Activated CD8-positive, alpha-beta memory T cell treated with anti-CD3 and anti-CD28 coated beads for 24 hours (primary cell): ENCODE measurements at regions not wholly inside any gene's neighbourhood (a gene's known extent, or its start where the extent isn't known, plus 50 kb on each side); places are given as distances from the start of the nearest gene placed in this dataset.

Source experiments
- DNase-seq: peaks from one replicate; pipeline ENCODE4 v3.0.0-alpha.2; 2020

GRCh38 chr3:19093084-19093483 lies 55.2 kb upstream of the KCNH8 start:
- no peak for DNase-seq

GRCh38 chr3:19077388-19077787 lies 70.9 kb upstream of the KCNH8 start:
- no peak for DNase-seq

- no peak for DNase-seq
These were observed 73.3 kb upstream of the KCNH8 start for GRCh38 chr3:19075037-19075436.

- DNase-seq: no peak
These were observed 73.9 kb upstream of the KCNH8 start for GRCh38 chr3:19074257-19074900.

- no peak for DNase-seq
These were observed 74.8 kb upstream of the KCNH8 start for GRCh38 chr3:19073341-19074105.

GRCh38 chr3:19070325-19070724 lies 78.0 kb upstream of the KCNH8 start:
- no peak for DNase-seq

GRCh38 chr3:19065027-19065426 lies 83.3 kb upstream of the KCNH8 start:
- DNase-seq: no peak

- no peak for DNase-seq
These were observed 84.4 kb upstream of the KCNH8 start for GRCh38 chr3:19063936-19064335.

- no peak for DNase-seq
These were observed 87.9 kb upstream of the KCNH8 start for GRCh38 chr3:19060404-19060803.

GRCh38 chr3:19052874-19053273 lies 95.4 kb upstream of the KCNH8 start:
- no peak for DNase-seq

- DNase-seq: no peak
These were observed 101.9 kb upstream of the KCNH8 start for GRCh38 chr3:19046440-19046839.

GRCh38 chr3:19030522-19030839 lies 117.8 kb upstream of the KCNH8 start:
- DNase-seq: no peak

- no peak for DNase-seq
These were observed 118.3 kb upstream of the KCNH8 start for GRCh38 chr3:19029837-19030521.

GRCh38 chr3:19025441-19025840 lies 122.9 kb upstream of the KCNH8 start:
- no peak for DNase-seq

- DNase-seq: no peak
These were observed 125.8 kb upstream of the KCNH8 start for GRCh38 chr3:19022546-19022945.

- no peak for DNase-seq
These were observed 131.5 kb upstream of the KCNH8 start for GRCh38 chr3:19016851-19017250.

GRCh38 chr3:19013879-19014278 lies 134.4 kb upstream of the KCNH8 start:
- DNase-seq: no peak

- DNase-seq: no peak
These were observed 135.5 kb upstream of the KCNH8 start for GRCh38 chr3:19012846-19013245.

GRCh38 chr3:19002606-19003005 lies 145.7 kb upstream of the KCNH8 start:
- no peak for DNase-seq

- no peak for DNase-seq
These were observed 150.2 kb upstream of the KCNH8 start for GRCh38 chr3:18998069-18998468.

- DNase-seq: no peak
These were observed 155.6 kb upstream of the KCNH8 start for GRCh38 chr3:18992709-18993108.

- DNase-seq: no peak
These were observed 159.0 kb upstream of the KCNH8 start for GRCh38 chr3:18989237-18989795.

GRCh38 chr3:18988614-18989229 lies 159.6 kb upstream of the KCNH8 start:
- no peak for DNase-seq
